Gastroesophageal sphincter (tissue), 4 donors: ENCODE measurements at regions not wholly inside any gene's neighbourhood (a gene's known extent, or its start where the extent isn't known, plus 50 kb on each side); places are given as distances from the start of the nearest gene placed in this dataset.

Experiments used
- ATAC-seq: fragments of 150-250 bp; one replicate; pipeline ENCODE4 v1.9.1; 2016; ENCODE audit warnings: mild to moderate bottlenecking, moderate library complexity
- H3K27ac ChIP-seq, 4 donors: fragments of 200-600 bp; sonication (generic) in 3 of 4; 1 replicate in 3 of 4; 2 replicates in 1 of 4; pipeline ENCODE4 v1.5.1; 2016 to 2019
- H3K27me3 ChIP-seq: fragments of 200-600 bp; sonication (generic); one replicate; pipeline ENCODE4 v1.5.1; 2019
- H3K36me3 ChIP-seq, 2 donors: fragments of 200-600 bp; sonication (generic); one replicate each; pipeline ENCODE4 v1.5.1; 2019; ENCODE audit warnings: control low read depth in 1 of 2
- H3K4me1 ChIP-seq, 3 donors: fragments of 200-600 bp; sonication (generic); 1 replicate in 2 of 3; 2 replicates in 1 of 3; pipeline ENCODE4 v1.5.1; 2016 to 2019; ENCODE audit warnings: control low read depth in 2 of 3
- H3K4me3 ChIP-seq, 2 donors: fragments of 200-600 bp; sonication (generic); one replicate each; pipeline ENCODE4 v1.5.1; 2019; ENCODE audit warnings: mild to moderate bottlenecking in 1 of 2, moderate library complexity in 1 of 2
- H3K9me3 ChIP-seq, 3 donors: fragments of 200-600 bp; sonication (generic); one replicate each; pipeline ENCODE4 v1.5.1; 2017 to 2019; ENCODE audit warnings: control low read depth in 2 of 3
- EP300 ChIP-seq: sonication (generic); formaldehyde crosslinking; IDR thresholded peaks from one replicate; pipeline ENCODE4 v1.6.1; 2017; ENCODE audit warnings: antibody characterized with exemption, mild to moderate bottlenecking
- POLR2A ChIP-seq, 2 donors: fragments of 450-650 bp; IDR thresholded peaks; one replicate each; pipeline ENCODE4 v1.6.1; 2017; ENCODE audit warnings: antibody characterized with exemption in 2 of 2, mild to moderate bottlenecking in 2 of 2, moderate library complexity in 1 of 2
- POLR2AphosphoS5 ChIP-seq: sonication (generic); formaldehyde crosslinking; IDR thresholded peaks from one replicate; pipeline ENCODE4 v1.6.1; 2017; ENCODE audit warnings: antibody characterized with exemption
- WGBS, 2 donors: methylation state at CpG; one replicate each; pipeline ENCODE4 v1.1.5; 2018; ENCODE audit warnings: low coverage in 1 of 2; 5-methylcytosine and 5-hydroxymethylcytosine counted together
- TF ChIP-seq, protein P1 (sequence below), 4 experiments: fragments of 200-600 bp in 2 of 4; fragments of 450-650 bp in 2 of 4; sonication (generic) in 1 of 4; IDR thresholded peaks; one replicate each; pipeline ENCODE4 v1.5.1; 2017 to 2019; ENCODE audit warnings: antibody characterized with exemption in 4 of 4, mild to moderate bottlenecking in 2 of 4, moderate library complexity in 2 of 4

DNA sequence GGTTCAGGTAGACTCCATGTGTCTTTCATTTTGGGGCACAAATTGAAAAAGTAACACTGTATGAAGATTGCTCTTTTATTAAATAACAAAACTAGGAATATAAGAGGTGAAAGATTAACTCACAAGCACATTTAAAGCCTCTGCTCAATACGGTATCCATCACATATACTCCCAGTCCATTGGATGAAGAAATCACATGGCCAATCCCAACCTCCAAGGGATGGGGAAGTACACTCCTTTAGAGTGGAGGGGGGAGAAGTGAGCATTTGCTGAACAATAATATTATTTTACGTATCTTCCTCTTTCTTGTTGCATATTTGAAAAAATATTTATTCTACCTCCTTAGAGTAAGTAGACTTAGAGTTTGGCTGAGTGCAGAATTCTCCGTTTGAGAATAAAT, 316.5 kb downstream of the LMX1A start:
- WGBS, 2 donors, result 49 to 85% methylated on average over 3 of the region's 3 CpGs
- ATAC-seq, result no peak
- TF ChIP-seq, protein P1, sequence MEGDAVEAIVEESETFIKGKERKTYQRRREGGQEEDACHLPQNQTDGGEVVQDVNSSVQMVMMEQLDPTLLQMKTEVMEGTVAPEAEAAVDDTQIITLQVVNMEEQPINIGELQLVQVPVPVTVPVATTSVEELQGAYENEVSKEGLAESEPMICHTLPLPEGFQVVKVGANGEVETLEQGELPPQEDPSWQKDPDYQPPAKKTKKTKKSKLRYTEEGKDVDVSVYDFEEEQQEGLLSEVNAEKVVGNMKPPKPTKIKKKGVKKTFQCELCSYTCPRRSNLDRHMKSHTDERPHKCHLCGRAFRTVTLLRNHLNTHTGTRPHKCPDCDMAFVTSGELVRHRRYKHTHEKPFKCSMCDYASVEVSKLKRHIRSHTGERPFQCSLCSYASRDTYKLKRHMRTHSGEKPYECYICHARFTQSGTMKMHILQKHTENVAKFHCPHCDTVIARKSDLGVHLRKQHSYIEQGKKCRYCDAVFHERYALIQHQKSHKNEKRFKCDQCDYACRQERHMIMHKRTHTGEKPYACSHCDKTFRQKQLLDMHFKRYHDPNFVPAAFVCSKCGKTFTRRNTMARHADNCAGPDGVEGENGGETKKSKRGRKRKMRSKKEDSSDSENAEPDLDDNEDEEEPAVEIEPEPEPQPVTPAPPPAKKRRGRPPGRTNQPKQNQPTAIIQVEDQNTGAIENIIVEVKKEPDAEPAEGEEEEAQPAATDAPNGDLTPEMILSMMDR (IDR thresholded peaks at IDR 0.05), result no peak
- TF ChIP-seq POLR2A (IDR thresholded peaks at IDR 0.05) (no peak), POLR2AphosphoS5 (no peak), EP300 (no peak)

GRCh38 chr1:165036403-165036802, 320.1 kb downstream of the LMX1A start:
- ATAC-seq, result no peak
- H3K4me3 ChIP-seq, result no peak overlapping the region
- no peak for TF ChIP-seq POLR2AphosphoS5
- no peak for TF ChIP-seq EP300
- no peak for TF ChIP-seq POLR2A (IDR thresholded peaks at IDR 0.05)
- TF ChIP-seq, protein P1 (IDR thresholded peaks at IDR 0.05), result no peak
- WGBS, 2 donors, result 85% methylated on average over 5 to 6 of the region's 6 CpGs
- no peaks in the 10 kb centered on the region for H3K4me1 ChIP-seq
- H3K27ac ChIP-seq, result no peak overlapping the region
- H3K36me3 ChIP-seq, result no peaks in the 10 kb centered on the region
- no peaks in the 10 kb centered on the region for H3K9me3 ChIP-seq
- H3K27me3 ChIP-seq, result no peaks in the 10 kb centered on the region

More for the DNA sequence above, 316.5 kb downstream of the LMX1A start:
- no peak overlapping the region for H3K4me3 ChIP-seq
- H3K9me3 ChIP-seq, result no peaks in the 10 kb centered on the region
- no peaks in the 10 kb centered on the region for H3K36me3 ChIP-seq
- H3K4me1 ChIP-seq, result no peaks in the 10 kb centered on the region
- no peak overlapping the region for H3K27ac ChIP-seq
- H3K27me3 ChIP-seq, result no peaks in the 10 kb centered on the region

GRCh38 chr1:165034136-165034809, 322.2 kb downstream of the LMX1A start:
- H3K36me3 ChIP-seq, result no peaks in the 10 kb centered on the region
- TF ChIP-seq POLR2AphosphoS5 (no peak), POLR2A (IDR thresholded peaks at IDR 0.05) (no peak), EP300 (no peak)
- TF ChIP-seq, protein P1 (IDR thresholded peaks at IDR 0.05), result no peak
- 29 to 65% methylated on average over 2 to 3 of the region's 3 CpGs for WGBS, 2 donors
- H3K4me1 ChIP-seq, result no peaks in the 10 kb centered on the region
- no peak for ATAC-seq
- no peak overlapping the region for H3K4me3 ChIP-seq
- H3K9me3 ChIP-seq, result no peaks in the 10 kb centered on the region
- no peaks in the 10 kb centered on the region for H3K27me3 ChIP-seq
- no peak overlapping the region for H3K27ac ChIP-seq

GRCh38 chr1:165031001-165031400, 325.5 kb downstream of the LMX1A start:
- Histone ChIP-seq H3K9me3 (no peaks in the 10 kb centered on the region), H3K4me3 (no peak overlapping the region), H3K27ac (no peak overlapping the region), H3K4me1 (no peaks in the 10 kb centered on the region), H3K27me3 (no peaks in the 10 kb centered on the region), H3K36me3 (no peaks in the 10 kb centered on the region)
- 75 to 86% methylated on average over 2 of the region's 2 CpGs for WGBS, 2 donors
- no peak for ATAC-seq
- no peak for TF ChIP-seq POLR2AphosphoS5
- no peak for TF ChIP-seq POLR2A (IDR thresholded peaks at IDR 0.05)
- no peak for TF ChIP-seq EP300
- TF ChIP-seq, protein P1 (IDR thresholded peaks at IDR 0.05), result no peak

- H3K9me3 ChIP-seq, result peaks cover 0 to 15% (median 0%) of the 10 kb centered on the region in 3 donors
- no peaks in the 10 kb centered on the region for H3K27me3 ChIP-seq
- no peak overlapping the region for H3K27ac ChIP-seq
- TF ChIP-seq, protein P1 (IDR thresholded peaks at IDR 0.05), result no peak
- TF ChIP-seq POLR2A (IDR thresholded peaks at IDR 0.05) (no peak), POLR2AphosphoS5 (no peak), EP300 (no peak)
- 89 to 98% methylated on average over 2 of the region's 2 CpGs for whole genome bisulfite sequencing, 2 donors
- H3K4me3 ChIP-seq, result no peak overlapping the region
- no peaks in the 10 kb centered on the region for H3K36me3 ChIP-seq
- ATAC-seq, result no peak
- no peaks in the 10 kb centered on the region for H3K4me1 ChIP-seq
Observed at GRCh38 chr1:165025805-165026204, 330.7 kb downstream of the LMX1A start.
